HG03159 (cell line): ENCODE measurements at regions not wholly inside any gene's neighbourhood (a gene's known extent, or its start where the extent isn't known, plus 50 kb on each side); places are given as distances from the start of the nearest gene placed in this dataset.

ENCODE experiments used
- ATAC-seq: cut with Tn5 transposase; IDR thresholded peaks from one replicate; pipeline ENCODE4 v1.9.1; 2021; ENCODE audit warnings: mild to moderate bottlenecking, moderate library complexity; ENCODE audit not compliant: unreplicated experiment

DNA sequence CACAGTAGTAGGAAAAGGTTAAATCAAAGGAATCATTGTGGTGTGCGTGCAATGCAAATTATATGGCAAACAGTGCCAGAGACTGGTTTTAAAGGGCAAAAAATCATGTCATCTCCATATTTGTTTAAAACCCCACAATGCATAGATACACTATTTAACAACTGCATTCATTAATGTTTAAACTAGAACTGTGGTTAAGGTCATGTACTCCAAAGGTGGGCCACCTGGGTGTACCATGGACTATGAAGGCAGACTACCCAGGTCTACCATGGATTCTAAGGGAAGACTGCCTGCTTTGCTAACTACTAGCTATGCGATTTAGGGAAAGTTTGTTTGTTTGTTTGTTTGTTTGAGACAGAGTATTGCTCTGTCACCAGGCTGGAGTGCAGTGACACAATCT lies 356.3 kb downstream of the ZEB2 start:
- no peak for ATAC-seq

DNA sequence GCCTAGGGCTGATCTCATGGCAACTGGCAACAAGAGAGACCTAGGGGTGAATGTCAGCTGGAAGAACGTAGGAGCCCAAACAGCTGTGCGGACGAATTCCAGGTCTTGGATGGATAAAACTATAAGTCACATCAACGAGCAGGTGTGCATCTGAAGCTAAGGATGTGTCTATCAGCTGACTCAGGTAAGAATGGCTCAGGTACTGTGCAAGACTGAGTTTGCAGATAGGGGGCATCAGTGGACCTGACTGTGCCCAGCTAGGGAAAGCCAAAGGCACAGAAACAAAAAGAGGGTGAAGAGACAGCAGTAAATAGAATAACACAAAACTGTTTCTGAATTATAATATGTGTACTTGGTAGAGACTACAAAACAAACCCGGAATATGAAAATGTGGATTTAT lies 357.3 kb downstream of the ZEB2 start:
- peak; percentile 82 for ATAC-seq

DNA sequence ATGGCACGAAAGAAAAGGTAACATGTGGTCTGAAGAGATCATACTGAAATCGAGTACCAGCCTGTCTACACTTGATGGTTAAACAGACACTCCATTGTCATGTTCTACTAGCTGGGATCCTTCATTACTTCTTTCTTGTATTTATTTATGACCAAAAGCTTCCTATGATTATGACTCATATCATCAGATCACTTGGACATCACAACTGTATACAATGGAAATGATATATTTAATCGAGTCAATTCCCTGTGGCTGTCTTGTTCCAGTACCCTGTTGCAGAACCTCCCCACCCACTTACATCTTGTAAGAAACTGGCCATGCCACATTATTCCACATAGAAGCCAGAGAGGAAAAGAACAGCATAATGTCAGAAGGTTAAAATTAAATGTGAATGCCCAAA lies 358.9 kb downstream of the ZEB2 start:
- ATAC-seq = no peak

DNA sequence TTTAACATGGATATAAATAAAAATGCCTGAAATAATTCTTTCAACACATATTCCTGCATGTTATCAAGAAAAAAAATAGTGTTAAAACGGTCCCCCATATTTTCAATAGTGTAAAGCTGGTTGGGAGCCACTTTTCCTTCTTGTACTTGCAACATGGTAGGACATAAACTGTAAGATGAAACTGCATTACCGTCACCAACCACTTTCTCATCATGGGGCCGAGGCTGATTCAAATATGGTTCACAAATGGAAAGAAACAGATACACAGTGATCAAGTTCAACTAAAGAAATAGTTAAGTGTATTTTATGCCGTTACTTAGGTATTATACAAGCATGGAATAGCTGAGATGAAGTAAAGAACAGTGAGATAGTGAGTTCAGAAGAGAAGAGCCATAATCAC lies 360.7 kb downstream of the ZEB2 start:
- no peak for ATAC-seq

DNA sequence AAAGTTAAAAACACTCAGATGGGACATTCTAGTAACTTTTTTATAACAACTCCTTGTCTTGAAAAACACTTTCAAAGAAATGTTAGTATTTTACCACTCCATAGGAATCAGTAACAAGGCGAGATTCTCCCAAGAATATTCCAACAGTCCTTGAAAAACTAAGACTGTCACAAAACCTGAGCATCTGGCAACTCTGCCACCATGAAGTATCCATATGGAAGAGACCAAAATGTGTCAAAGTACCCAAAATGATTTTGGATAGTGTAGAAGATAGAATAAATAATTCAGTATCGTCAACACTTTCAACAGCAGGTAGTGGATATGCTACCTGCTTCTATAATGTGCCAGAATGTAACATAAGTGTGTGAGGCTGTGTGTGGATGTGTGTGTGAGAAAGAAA lies 361.8 kb downstream of the ZEB2 start:
- no peak for ATAC-seq

DNA sequence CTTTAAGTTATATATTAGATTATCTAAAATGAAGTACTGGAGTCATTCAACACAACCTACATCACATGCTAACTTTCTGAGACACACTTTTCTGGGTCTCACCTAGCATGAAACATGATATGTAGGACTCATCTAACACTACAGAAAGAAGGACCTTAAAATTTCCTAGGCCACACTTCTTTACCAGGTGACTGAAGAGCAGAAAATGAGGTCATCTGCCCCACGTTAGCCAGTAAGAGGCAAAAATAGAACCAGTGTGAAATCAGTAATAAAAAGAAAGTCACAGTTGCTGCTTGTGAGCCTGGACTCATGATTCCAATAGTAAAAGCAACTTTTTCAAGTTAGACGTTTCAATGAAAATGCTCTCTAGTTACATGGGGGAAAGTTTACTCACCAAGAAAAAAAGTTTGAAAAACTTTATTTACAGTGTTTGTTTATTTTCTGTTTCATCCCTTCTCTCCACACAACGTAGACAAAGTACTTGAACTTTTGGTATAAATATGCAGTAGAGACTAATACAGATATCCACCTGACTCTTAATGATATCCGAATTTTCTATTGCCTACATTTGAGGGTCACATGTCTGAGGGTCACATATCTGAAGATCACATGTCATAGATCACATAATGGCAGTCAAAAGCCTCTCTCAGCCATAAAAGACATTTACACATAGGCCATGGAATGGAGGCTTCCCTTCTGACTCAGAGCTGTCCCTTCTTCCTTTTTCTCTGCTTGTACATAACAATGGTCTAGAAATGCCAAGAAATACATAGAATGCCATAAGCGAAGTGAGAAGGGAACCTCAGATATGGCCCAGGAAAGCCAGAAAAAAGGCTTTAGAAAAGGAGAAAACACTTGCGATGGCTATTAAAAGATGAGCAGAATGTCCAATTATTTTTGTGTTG lies 362.9 kb downstream of the ZEB2 start:
- no peak for ATAC-seq

DNA sequence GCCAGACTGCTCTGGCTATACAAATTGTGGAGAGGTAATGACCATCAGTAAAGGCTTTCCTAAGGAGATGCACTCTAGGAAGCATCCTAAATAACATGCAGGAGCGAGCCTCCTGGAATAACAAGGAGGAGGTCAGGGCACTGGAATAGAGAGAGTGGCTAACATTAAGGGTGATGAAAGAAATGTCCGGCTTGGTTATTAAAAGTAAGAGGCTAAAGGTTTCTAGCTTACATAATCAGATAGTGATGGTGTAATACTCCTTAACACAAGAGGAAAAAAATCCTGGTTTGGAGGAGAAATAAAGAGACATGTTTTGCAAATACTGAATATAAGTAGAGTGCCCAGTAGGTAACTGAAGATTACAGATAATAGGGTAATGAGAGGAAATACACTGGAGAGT lies 365.7 kb downstream of the ZEB2 start:
- no peak for ATAC-seq

DNA sequence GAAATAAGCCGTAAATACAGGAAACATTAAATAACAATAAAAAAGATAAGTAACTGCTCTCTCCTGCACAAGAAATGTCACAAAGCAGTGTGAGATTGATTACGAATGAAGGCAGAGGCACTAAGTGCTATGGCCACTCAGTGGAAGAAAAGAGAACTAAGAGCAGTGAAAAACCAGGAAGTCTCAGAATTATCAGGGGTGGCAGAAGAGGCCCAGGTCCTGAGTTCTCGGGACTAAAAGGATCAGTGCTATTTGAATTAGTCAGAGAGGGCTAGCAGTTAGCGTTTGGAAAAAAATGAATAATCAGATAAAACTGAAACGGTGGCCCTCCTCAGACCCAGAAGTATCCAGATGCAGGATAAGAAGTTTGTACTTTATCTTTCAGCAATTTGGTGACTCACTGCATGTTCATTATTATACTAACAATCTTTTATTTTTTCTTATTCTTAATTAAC lies 367.1 kb downstream of the ZEB2 start:
- ATAC-seq = no peak

DNA sequence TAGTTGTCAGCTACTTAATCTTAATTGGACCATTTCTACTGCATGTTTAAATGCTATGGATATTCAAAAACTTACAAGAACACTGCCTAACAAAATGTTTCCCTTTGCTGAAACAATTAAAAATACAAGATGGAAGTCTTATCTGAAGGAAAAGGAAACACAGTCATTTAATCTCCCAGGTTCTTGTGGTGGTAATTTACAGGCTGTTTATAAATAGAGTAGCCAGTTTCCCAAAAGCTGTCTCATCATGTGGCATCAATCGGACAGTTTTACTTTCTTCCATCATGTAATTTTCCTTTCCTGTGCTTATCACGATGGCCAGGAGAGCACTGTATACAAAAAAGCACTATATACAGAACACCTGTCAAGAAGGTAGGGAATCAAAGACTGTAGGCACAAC lies 368.1 kb downstream of the ZEB2 start:
- no peak for ATAC-seq

DNA sequence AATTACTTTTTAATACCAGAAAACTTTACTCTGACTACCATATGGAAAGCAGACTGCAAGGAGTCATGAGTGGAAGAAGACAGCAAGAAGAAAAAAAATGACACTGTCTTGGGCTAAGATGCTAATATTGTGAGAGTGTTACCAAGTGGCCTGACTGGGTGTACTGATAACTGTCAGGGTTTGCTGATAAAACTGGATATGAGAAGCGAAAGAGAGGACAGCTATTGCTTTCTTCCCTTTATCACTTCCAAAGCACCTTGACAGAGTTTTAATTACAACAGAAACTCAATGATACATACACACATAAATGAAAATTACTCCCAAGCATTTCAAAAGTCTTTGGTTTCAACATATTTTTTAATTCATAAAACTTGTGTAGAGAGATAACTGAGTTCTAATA lies 368.5 kb downstream of the ZEB2 start:
- ATAC-seq = no peak

DNA sequence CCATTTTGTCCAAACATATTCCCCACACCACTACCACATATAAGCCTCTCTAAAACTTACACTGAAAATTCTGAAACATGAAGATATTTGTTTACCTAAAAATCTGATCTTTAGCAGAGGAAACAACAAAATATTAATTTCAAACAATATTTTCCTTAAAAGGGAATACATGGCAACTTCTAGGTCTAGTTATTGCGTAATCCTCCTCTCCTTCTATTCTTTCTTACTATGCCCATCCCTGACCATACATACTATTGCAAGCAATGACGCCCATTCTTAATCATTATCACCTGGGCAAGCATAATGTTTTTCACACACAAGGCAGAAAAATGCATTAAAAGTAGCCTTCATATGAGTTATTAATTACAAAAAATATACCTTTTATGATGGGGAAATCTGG lies 372.6 kb downstream of the ZEB2 start:
- no peak for ATAC-seq

DNA sequence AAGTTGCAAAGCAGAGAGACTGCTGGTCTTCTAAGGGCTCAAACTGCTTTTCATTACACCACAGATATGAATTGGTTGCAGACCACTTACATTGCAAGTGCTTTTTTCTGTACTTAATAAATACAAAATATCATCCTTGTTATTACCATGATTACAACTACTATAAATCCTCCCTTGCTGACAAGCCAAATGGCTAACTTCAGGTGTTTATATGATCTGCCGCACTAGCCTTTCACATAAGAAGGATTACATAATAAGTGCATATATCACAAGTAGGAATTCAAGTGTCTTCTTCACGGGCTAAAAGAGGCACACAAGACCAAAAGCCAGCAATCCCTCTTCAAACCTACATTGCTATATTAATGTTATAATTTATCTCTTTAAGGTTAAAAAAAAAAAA lies 373.0 kb downstream of the ZEB2 start:
- no peak for ATAC-seq

DNA sequence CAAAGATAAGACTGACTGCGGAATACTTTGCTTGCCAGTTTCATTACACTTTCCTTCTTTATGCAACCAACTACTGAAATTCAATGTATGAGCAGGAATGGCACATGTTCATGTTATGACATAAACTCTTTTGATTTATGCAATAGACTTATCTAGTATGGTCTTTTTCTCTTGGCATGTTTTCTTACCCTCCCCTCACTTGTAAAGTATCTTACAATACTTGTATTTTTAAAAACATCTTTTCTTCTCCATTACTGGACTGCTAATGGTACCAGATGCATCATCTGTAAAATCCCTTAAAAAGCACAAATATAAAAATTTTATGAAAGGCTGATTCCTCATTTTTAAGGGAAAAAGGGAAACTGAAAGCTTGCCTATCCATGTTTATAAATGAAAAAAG lies 373.8 kb downstream of the ZEB2 start:
- no peak for ATAC-seq

DNA sequence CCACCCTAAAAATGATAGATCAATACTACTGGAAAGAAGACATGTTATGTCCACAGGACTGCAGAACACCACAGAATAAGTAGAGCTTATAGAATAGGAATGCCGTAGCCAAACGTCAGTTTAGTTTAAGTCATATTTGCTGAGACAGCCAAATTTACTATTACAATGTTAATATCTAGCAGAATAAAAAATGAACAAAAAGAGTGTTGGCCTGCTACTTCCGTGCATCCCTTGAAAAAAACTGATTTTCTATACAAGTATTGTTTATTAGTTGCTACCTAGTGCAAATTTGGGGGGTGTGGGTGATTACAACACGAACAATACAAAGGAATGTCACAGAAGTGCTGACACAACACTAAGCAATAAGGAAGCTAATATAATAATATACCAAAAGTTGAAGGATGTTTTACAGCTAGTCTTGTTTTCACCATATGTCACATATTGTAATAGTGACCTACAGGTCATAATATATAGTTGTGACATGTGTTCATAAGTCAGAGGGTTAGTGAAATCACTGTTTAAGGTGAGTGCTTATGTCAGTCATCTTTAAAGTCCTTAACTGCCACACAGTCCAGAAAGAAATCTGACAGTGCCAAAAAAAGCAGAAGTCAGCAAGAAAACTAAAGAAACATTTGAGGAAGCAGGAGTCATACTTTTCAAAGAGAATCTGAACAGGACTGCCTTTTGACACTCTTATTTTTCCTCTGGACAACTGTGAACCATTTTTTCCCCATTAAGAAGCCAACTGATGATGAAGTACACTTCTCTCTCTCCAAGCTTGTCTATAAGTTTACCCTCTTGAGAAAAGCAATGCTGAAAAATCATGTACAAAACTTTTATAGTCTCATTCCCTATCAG lies 376.4 kb downstream of the ZEB2 start:
- no peak for ATAC-seq

DNA sequence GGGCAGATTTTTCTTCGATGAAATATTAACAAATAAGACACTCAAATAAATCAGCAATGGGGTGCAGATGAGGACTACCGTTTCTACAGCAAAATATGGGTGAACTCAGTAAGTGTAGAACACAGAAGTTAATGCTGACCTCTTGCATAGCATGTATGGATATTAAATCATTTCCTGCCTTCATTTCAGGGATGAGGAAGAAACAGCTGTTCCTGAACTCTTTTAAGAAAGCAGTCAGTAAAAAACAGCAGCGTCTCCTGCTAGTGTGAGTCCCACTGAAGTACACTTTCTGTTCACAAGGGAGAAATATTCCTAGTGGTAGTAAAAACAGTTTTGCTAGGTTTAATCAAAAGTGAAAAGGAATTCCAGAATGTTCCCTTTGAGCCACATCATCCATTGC lies 379.0 kb downstream of the ZEB2 start:
- no peak for ATAC-seq

DNA sequence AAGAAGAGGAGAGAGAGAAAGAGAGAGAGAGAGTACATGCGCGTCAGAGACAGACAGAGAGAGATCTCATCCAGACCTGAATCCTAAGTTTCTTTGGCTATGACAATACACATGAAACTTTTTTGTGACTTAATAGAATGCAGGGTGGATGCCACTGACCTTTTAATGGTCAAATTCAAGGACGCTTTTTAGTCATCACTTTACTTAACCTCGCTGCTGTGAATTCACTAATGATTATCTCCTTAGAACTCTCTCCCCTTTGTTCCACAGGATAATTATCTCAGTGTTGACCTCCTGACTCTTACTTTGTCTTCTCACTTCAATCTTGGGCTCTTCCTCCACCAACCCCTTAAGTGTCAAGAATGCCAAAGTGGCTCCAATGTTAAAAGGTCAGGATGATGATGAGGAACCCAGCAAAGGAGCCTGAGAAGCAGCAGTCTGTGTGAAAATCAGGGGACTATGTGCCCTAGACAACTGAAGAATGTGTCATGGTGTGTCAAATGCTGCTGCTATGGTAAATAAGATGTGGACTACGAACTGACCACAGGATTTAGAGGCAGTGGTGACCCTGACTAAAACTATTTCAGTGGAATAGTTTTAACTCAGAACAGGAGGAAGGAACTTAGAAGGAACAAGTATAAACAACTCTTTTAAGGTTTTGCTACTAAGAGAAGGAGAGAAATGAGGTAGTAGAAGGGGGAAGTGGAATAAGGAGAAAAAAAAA lies 382.1 kb downstream of the ZEB2 start:
- no peak for ATAC-seq

DNA sequence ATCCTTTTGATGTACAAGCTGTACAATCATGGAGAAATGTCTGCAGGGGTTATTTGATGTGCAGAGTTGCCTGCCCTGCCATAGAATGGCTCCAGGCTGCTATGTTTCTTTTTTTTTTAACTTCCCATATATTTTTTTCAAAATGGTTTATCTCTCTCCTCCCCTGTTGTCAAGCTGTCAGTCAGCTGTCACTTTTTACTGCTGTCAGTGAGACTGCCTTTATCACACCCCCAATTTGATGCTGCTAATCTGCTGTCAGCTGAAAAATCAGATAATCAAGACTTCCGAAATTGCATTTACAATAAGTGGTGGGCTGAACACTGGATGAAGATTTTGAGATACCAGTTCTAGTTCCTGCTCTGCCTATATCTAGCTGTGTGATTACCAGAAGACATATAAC lies 382.6 kb downstream of the ZEB2 start:
- ATAC-seq = no peak

DNA sequence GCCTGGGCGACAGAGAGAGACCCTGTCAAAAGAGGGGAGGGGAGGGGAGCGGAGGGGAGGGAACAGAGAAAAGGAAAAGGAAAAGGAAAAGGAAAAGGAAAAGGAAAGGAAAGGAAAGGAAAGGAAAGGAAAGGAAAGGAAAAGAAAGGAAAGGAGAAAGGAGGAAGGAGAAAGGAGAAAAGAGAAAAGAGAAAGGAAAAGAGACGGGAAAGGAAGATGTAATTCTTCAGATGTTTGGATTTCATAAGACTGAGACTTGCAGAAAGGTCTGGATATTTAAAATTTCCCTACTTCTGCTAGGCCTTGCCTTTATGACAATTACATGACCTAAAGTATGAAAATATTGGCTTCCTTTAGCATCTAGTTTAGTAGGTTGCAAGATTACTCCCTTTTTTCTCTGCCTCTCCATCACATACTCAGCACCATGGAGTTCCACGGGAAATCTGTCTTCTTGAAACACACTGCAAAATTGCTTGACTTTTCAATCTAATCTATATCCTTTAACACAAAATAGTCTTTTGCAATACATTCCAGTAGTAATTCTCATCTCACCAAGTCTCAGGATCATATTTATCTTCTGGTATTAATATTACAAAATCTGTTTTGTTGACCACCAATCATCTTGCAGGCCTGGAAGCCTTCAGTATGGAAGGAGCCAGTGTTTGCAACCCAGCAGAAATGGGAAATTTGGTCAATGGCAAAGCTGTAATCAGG lies 383.5 kb downstream of the ZEB2 start:
- no peak for ATAC-seq

DNA sequence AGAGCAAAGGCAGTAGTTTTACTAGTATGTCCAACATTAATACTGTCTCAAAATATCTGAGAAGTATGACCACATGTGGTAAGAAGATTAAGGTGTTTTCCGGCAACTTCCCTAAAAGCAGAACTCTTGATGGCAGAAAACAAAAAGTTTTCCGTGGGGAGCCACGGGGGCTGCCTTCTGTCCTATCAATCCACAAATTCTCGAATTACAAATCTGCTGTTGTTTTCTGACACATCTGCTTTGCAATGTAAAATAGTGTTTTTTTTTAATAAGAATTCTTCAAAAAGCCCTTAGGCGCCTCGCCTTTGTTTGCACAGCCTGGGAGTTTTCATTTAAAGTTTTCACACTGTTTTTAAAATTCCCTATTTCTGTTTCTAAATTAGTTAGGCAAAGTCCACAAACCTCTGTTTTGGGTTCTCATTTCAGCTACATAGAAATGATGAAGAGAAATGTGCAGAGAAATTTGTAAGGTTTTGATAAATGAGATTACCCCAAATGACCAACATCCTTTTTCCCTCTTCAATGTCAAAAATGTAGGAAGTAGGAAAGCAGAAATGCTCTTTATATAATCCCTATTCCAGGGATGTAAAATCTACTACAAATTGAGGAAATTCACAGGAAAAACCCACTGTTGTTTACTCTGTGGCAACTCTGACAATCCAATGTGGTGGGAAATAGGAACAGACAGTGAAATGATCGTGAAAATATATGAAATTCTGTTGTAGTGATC lies 385.8 kb downstream of the ZEB2 start:
- ATAC-seq = no peak

DNA sequence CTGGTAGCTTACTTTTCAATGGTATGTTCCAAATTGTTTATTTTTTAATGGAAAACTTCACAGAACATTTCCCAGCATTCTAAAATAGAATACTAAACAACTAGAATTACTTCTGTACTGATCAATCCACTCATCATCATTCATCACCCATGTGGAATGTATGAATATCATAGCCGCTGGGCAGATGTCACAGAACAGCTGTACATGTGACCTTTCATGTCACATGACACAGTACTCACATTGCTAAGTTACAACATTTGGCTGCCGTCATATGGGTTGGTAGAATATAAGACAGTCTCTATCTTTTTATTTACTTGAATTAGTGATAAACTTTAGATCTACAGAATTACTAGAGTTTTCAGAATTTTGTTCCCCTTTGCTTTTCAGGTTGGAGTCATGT lies 387.6 kb downstream of the ZEB2 start:
- ATAC-seq = no peak
